Mucosa of gallbladder (tissue), 1 donor: ENCODE measurements at regions not wholly inside any gene's neighbourhood (a gene's known extent, or its start where the extent isn't known, plus 50 kb on each side); places are given as distances from the start of the nearest gene placed in this dataset.
A peak's percentile ranks its signal among the peaks of the same experiment; 100 is the strongest.

Experiments used
- DNase-seq: peaks from one replicate; pipeline ENCODE4 v3.0.0-alpha.2; 2020; ENCODE audit warnings: low spot score
- donor health status: DM: no; HTN: no; CAD: no.

DNA sequence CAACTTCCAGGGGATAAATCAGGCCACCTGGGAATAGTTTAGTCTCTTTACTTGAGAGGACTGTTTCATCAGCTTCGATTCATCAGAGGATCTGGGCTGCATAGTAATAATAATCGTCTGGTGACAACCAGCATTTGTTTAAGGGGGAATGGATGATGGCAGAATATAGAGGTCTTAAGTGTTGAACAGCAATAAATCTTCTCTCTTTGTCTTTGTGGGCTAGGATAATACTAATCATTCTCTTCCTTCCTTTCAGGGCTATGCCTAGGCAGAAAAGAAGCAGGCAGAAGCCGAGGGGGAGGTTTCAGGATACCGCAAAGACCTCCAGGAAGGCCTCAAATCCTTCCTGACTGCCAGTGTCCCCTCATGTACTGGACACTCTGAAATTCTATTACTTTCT, 150.4 kb upstream of the GAREM1 start:
- no peak for DNase-seq

DNA sequence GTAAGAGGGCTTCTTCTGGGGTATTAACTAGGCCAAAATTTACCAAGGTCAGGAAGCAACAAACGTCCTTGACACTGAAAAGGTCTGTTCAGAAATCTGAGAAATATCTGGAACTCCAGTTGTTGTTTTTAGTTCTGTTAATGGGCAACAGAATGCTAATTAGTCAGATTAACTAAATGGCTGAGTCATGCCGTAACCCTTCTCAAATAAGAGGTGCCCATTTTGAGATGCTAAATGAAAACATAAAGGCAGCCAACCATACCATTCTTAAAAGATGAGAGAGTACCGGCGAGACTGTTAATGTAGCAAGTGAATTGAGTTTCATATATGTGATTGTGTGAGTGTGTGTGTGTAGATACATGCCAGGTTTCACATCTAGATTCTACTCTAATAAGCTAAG, 147.9 kb upstream of the GAREM1 start:
- DNase-seq: no peak

DNA sequence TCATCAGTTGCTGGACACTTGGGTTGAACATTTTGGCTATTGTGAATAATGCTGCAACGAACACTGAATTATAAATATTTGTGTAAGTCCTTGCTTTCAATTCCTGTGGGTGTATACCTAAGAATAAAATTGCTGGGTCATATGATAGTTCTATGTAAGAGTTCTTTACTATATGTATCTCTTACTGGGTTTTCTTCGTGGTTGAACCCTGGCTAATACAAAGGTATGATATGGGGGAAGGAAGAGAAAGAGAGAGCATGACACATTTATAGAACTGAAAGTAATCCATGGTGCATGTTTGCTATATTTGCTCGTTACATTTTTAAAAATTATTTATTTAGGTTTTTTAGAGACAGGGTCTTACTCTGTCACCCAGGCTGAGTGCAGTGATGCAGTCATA, 143.1 kb upstream of the GAREM1 start:
- DNase-seq: no peak

DNA sequence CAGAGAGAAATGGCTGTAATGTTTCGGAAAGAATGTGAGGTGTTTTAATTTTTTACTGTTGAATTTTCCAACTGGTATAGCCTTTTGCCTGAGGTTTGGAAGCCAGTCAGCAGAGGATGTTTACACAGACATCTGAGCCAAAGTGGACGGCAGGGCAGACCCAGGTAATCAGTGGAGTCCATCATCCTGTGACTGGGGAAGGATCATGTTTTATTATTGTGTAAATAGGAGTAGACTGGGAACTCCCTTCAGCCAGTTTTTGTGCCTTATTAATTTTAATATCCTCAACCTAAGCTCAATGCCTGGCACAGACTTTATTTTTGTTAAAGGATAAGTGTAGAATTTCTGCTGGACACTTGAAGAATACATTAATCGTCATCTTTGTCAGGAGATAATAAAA, 142.0 kb upstream of the GAREM1 start:
- DNase-seq: no peak

DNA sequence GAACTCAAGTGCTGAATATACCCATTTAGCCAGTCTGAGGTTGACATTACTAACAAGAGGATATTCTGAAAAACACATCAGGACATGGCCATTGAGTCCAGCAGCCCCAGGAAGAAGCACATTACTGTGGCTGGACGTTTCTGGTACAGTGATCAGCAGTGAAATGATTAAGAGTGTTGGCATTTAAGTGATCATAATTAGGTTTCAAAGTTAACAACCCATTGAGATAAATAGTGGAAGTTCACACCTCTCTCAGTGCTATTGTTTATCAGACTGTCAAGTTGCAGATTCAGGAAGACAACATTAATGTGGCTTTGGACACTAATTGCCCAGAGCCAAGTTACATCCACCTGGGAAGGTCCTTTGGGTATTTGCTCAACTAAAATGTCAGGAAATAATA, 139.5 kb upstream of the GAREM1 start:
- no peak for DNase-seq

DNA sequence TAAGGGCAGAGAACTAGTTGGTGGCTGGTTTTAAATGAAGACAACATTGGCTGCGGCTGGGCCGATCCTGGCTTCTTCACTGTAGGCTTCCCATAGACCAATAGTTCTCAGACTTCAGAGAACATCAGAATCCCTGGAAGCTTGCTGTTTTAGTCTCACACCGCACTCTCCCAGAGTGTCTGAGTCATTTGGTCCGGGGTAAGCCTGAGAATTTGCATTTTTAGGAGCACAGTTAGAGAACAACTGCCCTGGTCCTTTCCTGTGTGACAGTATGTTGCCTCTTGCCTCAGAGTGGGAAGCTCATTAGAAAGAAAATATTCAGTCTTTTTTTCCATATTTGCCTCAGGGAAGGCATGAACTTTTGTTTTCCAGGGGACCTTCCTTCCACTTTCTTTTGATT, 137.1 kb upstream of the GAREM1 start:
- DNase-seq: no peak

DNA sequence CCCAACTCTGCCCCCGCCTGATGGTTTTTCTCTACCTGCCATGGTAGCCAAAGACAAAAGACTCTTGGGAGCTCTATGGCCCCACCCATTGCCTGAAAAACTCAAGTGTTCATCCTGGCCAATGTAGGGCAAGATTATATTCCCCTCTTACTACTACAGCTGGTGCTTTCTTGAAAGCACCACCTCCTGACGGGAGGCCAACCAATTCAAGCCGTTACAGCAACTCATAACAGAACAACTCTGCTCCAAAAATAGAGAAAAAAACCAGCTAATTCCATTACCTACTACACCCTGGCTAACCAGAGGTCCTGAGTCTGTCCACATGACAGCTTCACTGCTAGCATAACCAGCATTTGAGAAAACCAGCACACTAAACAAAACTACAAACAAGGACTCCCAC, 127.5 kb upstream of the GAREM1 start:
- no peak for DNase-seq

DNA sequence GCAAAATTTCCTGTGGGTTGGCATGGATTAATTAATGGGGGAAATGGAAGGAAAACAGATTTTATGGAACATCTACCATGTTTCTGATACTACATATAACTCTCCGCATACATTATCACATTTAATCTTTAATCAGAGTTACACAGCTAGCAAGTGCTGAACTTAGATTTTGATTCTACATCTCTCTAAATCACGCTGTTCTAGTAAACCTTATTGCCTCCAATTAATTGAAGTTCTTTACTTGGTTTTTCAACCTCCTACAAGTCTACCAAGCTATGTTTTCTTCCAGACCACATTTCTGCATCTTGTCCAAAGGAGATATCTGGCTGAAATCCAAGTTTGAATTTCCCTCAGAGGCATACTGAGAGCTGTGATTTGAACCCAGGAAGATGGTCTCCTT, 125.8 kb upstream of the GAREM1 start:
- DNase-seq: no peak

DNA sequence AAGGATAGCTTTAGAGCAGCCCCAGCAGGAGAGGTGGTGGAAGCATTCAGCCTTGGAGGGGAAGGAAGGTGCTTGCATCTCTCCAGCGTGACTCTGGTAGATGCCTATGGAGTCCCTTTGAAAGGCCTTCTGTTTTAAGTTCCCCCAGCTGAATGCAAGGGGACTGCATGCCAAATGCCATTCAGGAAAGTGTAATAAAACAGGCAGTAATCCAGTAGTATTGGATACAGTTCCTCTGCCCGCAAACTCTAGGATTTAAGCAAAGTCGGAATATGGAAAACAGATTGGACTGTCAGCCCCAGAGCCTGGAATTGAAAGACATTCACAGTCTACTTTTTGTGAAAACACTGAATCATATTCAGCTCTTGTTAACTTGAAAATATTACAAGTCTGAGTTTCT, 125.2 kb upstream of the GAREM1 start:
- no peak for DNase-seq

DNA sequence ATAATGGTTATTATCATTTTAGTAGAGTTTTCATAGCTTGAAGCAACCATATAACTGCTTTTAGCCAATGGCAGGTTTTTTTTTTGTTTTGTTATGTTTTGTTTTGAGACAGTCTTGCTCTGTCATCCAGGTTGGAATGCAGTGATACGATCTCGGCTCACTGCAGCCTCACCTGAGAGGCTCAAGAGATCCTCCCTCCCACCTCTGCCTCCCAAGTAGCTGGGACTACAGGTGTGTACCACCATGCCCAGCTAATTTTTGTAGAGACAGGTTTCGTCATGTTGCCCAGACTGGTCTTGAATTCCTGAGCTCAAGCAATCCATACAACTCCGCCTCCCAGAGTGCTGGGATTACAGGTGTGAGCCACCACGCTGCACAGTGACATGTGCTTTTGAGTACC, 117.5 kb upstream of the GAREM1 start:
- no peak for DNase-seq

DNA sequence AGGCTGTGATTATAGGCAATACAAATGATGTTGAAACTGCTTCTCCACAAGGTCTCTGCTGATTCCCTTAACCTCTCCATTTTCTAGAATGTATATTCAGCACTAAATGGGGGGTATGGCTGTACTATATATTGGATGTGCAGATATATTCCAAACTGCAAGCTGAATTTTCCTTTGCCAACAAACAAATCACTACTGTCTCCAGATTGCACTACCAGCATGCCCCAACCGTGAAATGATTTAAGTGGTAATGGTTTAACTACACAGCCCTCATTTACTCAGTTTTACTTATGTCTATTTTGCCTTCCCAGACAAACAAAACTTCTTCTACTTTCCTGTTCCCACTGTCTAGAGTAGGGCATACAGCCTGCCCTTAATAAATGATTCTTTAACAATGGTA, 112.7 kb upstream of the GAREM1 start:
- DNase-seq: no peak

DNA sequence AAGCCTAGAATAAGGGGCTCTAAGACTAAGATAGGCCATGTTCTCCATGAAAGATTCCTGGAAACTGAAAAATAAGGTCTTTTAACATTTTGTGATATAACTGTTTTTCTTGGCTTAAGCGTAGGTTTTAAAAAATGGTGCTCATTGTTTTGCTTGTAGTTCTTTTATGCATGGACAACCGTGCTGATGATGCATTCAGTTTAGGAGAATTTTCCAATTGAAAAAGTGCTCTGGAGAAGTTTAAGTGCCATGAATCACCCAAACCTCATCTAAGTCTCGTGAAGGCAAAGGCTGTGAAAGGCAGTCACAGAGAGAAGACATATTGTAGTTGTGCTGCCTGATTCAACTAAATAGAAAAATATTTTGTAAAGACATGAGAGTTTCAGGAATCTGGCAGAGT, 111.8 kb upstream of the GAREM1 start:
- no peak for DNase-seq

DNA sequence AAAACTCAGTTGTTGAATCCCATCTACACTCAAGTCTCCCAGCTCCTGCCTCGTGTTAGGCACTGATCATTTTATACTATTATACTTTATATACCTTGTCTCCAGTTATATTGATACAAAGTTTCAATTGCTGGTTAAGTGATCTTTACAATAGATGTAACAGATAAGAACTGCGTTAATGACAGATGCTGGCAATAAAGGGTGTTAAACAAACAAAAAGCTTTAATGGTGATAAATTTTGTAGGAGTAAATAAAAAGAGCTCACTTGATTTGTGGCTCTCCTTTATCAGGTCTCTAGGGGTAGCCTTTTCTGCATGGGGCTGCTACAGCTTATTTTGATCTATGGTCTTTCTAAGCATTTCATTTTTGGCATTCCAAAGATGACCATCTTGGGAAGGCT, 106.9 kb upstream of the GAREM1 start:
- no peak for DNase-seq

DNA sequence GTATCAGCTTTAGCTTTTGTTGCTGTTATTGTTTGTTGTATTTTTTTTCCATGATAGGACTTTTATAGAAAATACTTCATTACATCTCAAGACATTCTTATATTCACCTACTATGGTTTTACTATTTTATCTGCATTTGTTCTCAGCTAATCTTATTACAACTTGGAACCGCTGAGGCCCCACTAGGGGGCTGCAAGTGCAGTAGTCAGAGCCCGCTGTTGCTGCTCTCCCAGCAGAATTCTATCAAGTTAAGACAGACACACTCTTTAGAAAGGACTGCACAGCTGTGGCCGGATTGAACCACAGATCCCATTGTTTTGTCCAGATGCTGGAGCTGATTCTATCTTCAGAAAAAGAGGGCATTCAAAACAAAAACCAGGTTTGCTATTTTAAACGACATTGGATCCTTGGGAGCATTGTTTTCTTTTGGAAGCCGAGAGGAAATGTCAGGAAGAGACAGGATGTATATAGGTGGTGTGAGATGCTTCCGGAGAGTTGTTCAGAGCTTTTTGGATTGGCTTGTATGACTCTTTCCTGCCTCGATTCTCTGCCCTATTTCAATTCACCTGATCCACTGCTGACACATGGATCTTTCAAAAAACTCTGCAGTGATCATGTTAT, 105.7 kb upstream of the GAREM1 start:
- no peak for DNase-seq

DNA sequence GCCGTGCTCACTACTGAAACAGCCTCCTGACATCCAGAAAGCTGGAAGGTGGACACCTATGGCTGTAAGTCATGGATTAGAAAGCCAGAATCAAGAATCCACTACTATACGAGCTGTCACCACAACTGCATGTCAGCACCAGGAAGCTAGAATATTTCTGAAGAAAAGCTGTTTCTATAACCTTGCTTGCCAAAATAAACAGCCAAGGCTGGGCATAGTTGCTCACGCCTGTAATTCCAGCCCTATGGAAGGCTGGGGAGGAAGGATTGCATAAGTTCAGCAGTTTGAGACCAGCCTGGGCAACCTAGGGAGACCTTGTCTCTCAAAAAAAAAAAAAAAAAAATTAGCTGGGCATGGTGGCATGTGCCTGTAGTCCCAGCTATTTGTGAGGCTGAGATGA, 96.3 kb upstream of the GAREM1 start:
- DNase-seq: no peak

DNA sequence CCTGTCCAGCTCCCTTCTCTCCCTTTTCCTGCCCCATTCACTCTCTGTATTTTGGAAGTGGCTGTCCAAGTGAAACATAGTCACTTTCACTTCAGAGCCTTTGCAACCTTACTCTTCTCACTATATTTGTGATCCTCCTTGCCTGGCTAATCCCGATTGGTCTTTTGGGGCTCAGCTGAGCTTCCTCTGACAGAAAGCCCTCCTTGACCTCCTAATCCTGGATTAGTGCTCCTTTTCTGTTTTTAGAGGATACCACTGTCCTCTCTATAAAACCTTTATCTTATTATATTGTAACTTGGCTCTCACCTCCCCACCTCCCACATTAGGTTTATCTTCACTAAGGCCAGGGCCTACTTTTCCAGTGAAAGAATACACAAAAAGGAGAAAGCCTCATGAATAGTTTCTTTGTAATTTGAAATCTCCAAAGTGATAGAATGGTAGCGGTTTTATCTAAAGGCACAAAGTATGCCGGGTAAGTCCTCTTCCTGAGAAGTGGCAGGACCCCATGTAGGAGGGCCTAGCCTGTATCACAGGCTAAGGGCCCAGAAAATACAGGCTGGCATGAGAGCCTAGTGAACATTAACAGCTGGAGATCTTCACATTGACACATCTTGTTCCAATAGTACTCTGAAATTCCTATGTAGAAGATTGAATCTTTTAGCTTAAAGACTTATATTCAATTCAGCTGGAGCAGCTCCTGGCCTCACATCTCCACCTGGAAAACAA, 83.1 kb upstream of the GAREM1 start:
- no peak for DNase-seq

DNA sequence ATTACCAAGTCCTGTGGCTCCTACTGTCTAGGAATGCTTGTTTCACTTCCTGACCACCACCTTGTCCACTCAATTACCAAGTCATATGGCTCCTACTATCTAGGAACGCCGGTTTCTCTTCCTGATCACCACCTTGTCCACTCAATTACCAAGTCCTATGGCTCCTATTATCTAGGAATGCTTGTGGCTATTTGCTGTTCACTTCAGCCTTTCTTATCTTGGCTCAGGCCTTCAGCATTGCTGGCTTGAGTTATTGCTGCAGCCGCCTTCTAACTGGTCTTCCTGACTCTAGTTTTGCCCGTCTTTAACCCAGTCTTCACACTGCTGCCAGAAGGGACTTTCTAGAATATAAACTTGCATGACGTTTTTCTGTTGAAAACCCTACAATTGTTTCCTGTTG, 82.5 kb upstream of the GAREM1 start:
- no peak for DNase-seq

DNA sequence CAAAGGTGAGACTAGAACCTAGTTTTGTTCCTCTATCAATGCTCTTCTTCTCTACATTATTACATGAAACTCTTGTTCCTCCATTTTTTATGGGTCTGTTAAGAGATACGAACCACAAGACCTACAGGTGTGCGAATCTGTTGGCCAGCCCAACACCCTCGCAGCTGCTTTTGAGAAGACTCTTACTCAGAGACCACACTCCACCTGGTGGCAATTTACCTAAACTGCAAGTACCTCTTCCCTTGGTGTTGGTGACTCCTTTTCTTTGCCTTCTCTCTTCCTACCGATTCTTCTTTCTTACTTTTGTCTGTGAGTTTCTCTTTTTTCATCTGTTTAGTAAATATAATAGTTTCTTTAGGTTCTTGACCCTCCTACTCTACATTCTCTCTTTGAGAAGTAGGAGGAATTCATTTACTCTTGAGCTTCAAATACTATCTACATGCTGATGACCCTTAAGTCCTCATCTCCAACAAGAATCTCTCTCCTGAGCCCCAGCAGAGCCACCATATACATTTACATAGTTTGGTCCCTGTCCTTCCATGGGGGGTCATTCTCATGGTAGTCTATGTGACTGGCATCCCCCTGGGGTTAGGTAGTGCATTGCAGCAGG, 81.8 kb upstream of the GAREM1 start:
- DNase-seq: peak; percentile 70

DNA sequence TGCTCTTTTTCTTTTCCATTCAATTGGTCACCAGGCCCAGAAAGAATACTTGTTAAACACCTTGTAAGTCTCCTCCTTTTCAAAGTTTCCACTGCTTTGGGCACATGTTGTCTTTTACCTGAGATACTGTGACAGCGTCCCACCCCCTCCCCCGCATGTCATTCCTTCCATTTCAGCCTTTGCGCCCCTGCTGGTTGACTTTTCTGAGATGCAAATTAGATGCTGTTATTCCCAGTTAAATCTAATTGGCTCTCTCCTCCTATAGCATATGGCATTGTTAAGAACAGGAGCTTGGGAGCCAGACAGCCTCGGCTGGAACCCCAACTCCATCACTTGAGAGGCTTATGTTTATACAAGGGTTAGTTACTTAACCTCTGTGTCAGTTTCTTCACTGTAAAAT, 80.3 kb upstream of the GAREM1 start:
- no peak for DNase-seq

DNA sequence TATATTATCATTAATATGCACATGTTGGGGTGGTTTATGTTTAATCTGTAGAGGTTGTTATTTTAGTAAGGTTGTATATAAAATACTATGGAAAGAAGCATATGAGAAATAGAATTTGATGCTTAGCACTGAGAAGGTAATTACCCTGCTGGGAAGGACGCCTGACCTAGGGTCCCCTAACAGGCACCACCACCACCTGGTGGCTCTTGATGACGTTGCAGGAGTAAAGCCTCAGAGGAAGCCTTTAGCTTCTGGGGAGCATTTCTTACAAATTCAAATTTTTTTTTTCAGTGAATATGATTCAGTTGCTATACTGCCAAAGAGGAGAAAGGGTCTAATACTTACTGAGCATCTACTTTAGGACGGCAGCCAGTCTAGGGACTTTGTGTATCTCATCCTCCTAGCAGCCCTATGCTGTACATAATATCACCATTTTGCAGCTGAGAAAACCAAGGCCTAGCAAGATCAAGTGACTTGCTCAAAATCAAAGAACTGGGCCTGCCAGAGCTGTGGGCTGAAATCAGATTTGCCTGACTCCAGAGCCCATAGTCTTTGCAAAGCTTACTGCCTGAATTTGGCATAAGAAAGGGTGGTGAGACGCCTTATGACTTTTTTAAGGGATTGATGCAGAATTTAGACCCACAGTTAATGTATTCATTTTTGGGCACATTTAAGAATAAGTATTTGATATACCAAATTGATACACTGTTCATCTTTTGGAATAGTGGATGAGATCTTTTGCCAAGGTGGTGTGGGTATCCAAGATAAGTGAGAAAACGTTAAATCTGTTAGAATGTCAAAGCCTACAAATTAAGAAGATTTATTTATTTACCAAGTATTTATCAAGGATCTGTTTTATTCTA, 78.8 kb upstream of the GAREM1 start:
- peak; percentile 26 for DNase-seq

DNA sequence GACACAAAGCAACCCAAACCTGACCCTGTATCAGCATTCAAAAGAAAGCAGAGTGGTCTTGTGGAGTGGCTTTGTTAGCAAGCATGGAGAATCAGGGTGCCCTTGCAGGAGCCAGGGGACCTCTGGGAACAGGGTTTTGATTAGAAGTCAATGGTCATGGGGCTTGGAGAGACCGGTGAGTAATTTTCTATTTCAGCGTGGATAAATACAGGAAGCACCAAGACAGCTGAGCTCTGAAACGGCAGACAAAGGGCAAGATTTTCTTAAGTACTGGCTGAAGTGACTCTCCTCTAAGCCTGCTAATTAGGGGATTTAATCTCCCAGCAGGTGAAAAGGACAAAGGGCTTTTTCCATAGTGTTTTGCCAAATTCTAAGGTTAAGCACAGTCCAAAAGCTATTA, 78.0 kb upstream of the GAREM1 start:
- DNase-seq: no peak

DNA sequence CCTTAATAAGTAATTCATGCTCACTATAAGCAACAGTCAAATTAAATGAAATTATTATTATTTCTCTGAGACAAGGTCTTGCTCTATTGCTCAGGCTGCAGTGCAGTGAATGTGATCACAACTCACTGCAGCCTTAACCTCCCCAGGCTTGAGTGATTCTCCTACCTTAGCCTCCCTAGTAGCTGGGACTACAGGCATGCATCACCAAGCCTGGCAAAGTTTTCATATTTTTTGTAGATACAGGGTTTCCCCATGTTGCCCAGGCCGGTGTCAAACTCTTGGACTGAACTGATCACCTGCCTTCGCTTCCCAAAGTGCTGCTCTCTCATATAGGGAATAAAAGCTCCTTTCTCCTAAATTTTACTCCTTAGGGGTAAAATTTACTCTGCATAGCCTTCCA, 74.9 kb upstream of the GAREM1 start:
- no peak for DNase-seq

DNA sequence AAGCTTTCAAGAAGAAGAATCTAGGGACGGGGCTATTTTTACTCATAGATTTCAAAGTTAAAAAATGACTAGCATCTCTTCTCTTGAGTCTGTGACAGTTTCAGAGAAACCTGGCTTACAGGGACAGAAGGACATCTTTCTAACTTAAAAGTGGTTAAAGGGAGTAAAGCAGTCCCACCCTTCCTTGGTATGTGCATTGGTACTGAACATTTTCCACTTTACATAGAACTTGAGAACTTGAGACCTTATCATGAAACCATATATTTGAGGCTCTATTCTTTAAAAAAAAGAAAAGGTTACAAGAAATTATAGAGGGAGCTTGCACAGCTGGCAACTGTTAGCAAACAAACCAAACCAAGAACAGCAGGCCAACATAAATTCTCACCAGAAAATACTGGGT, 73.4 kb upstream of the GAREM1 start:
- DNase-seq: no peak
